HG02610 (cell line): ENCODE measurements at regions not wholly inside any gene's neighbourhood (a gene's known extent, or its start where the extent isn't known, plus 50 kb on each side); places are given as distances from the start of the nearest gene placed in this dataset.
"Not testable (repeated sequence)": the region's sequence is repeated elsewhere in the genome, so short reads cannot be mapped to it uniquely, and the experiment has no call there.

ENCODE experiments used
- ATAC-seq: cut with Tn5 transposase; IDR thresholded peaks from one replicate; pipeline ENCODE4 v1.9.1; 2021; ENCODE audit warnings: mild to moderate bottlenecking, moderate library complexity; ENCODE audit not compliant: unreplicated experiment

DNA sequence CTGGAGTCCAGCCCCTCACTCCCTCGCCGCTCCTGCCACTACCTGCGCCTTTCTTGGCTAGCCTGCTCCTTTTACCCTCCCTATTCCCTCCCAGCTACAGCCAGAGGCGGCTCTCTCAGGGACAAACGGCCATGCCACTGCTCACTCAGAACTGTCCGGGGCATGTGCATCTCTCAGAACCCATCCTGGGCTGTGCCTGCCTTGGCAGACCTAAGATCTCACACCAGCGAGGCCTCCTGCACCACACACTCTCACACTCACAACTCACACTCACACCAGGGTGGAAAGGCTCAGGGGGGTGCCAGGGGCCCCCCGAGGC is 180.3 kb downstream of the TMEM121 start:
- ATAC-seq, result not testable (repeated sequence)

DNA sequence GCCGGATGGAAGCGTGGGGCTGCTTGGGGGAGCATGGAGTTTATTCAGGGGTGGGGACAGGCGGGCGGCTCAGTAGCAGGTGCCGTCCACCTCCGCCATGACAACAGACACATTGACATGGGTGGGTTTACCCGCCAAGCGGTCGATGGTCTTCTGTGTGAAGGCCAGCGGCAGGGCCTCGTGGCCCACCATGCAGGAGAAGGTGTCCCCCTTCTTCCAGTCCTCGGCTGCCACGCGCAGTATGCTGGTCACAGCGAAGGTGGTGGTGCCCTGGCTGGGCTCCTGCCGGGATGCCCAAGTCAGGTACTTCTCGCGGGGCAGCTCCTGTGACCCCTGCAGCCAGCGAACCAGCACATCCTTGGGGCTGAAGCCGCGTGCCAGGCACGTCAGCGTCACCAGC is 180.7 kb downstream of the TMEM121 start:
- ATAC-seq, result not testable (repeated sequence)

DNA sequence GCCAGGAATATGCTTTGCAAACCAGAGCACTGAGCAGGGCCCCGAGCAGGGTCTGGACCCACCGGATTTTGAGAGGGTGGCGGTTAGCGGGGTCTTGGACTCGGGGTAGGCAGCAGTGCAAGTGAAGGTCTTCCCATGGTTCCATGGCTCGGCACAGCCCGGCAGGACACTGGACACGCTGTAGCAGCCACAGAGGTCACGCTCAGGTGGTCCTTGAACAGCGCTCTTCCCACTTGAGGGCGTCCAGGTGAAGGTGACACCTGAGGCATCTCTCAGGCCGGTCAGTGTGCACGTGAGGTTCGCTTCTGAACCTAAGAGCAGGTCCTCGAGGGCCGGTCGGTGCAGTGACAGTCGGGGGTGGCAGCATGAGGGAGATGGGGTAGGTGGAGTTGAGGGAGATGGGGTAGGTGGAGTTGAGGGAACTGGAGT is 181.4 kb downstream of the TMEM121 start:
- not testable (repeated sequence) for ATAC-seq

DNA sequence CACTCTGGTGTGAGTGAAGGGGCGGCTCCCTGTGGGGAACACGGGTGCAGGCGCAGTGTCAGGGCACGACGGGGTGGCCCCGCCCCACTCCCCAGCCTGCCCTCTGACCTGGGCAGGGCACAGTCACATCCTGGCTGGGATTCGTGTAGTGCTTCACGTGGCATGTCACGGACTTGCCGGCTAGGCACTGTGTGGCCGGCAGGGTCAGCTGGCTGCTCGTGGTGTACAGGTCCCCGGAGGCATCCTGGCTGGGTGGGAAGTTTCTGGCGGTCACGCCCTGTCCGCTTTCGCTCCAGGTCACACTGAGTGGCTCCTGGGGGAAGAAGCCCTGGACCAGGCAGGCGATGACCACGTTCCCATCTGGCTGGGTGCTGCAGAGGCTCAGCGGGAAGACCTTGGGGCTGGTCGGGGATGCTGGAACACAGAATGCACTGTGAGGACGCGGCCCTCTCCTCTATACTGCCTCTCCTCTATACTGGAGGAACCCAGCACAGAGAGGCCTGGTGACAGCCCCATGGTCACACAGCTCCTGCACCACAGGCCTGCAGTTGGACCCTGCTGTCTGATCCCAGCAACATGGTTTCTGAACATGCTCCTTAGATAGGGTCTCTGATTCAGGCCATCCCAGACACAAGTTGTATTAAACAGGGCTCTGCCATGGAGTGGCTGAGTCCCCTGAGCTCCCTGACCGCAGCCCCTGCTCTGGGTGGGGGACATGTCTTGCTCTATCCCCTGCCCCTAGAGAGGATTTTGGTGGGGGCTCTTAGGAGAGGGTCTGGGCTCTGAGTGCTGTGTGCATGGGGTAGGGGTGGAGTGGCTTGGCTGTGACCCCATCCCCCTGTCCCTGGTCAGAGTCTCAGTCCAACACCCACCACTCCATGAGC is 182.1 kb downstream of the TMEM121 start:
- not testable (repeated sequence) for ATAC-seq

DNA sequence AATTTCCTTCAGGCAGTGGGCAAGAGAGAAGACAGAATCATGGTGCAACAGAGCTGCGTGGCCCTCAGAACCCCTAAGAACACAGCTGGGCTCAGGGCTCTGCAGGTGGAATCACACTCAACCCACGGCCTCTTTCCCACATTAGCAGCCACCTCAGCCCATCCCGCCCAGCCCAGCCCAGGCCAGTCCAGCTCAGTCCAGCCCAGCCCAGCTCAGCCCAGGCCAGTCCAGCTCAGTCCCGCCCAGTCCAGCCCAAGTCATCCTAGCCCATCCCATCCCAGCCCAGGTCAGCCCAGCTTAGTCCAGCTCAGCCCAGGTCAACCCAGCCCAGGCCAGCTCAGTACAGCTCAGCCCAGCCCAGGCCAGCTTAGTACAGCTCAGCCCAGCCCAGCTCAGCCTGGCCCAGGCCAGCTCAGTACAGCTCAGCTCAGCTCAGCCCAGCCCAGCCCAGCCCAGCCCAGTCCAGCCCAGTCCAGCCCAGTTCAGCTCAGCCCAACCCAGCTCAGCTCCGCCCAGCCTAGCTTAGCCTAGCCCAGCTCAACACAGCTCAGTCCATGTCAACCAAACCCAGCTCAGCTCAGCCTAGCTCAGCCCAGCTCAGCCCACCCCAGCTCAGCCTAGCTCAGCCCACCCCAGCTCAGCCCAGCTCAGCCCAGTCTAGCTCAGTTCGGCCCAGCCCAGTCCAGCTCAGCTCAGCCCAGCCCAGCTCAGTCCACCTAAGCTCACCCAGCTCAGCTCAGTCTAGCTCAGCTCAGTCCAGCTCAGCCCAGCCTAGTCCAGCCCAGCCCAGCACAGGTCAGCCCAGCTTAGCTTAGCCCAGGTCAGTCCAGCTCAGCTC is 183.1 kb downstream of the TMEM121 start:
- no peak for ATAC-seq

DNA sequence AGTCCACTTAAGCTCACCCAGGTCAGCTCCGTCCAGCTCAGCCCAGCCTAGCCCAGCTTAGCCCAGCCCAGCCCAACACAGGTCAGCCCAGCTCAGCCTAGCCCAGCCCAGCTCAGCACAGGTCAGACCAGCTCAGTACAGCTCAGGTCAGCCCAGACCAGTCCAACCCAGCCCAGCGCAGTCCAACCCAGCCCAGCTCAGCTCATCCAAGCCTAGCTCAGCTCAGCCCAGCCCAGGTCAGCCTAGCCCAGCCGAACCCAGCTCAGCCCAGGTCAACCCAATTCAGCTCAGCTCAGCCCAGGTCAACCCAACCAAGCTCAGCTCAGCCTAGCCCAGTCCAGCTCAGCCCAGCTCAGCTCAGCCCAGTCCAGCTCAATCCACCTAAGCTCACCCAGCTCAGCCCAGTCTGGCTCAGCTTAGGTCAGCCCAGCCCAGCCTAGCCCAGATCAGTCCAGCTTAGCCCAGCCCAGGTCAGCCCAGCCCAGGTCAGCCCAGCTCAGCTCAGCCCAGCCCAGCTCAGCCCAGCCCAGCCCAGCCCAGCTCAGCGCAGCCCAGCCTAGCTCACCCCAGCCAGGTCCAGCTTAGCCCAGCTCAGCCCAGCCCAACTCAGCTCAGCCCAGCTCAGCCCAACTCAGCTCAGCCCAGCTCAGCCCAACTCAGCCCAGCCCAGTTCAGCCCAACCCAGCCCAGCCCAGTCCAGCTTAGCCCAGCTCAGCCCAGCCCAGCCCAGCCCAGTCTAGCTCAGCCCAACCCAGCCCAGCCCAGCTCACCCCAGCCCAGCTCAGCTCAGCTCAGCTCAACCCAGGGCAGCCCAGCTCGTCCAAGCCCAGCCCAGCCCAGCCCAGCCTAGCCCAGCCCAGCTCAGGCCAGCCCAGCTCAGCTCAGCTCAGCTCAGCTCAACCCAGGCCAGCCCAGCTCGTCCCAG is 184.0 kb downstream of the TMEM121 start:
- no peak for ATAC-seq

DNA sequence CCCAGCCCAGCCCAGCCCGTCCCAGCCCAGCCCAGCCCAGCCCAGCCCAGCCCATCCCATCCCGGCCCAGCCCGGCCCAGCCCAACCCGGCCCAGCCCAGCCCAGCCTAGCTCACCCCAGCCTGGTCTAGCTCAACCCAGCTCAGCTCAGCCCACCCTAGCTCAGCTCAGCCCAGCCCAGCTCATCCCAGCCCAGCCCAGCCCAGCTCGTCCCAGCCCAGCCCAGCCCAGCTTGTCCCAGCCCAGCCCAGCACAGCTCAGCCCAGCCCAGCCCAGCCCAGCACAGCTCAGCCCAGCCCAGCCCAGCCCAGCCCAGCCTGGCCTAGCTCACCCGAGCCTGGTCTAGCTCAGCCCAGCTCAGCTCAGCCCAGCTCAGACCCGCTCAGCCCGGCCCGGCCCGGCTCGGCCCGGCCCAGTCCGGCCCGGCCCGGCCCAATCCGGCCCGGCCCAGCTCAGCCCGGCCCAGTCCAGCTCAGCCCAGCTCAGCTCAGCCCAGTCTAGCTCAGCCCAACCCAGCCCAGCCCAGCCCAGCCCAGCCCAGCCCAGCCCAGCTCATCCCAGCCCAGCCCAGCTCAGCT is 184.7 kb downstream of the TMEM121 start:
- ATAC-seq, result no peak

DNA sequence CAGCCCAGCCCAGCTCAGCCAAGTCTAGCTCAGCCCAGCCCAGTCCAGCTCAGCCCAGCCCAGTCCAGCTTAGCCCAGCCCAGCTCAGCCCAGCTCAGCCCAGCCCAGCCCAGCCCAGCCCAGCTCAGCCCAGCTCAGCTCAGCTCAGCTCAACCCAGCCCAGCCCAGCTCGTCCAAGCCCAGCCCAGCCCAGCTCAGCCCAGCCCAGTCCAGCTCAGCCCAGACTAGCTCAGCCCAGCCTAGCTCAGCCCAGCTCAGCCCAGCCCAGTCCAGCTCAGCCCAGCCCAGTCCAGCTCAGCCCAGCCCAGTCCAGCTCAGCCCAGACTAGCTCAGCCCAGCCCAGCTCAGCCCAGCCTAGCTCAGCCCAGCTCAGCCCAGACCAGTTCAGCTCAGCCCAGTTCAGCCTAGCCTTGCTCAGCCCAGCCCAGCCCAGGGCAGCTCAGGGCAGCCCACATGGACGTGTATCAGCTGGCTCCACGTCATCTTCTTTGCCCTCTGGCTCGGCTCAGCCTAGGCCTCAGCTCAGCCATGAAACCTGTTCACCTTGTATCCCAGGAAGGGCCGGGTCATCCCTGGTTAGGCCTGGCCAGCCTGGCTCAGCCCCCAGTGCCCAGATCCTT is 185.6 kb downstream of the TMEM121 start:
- no peak for ATAC-seq

DNA sequence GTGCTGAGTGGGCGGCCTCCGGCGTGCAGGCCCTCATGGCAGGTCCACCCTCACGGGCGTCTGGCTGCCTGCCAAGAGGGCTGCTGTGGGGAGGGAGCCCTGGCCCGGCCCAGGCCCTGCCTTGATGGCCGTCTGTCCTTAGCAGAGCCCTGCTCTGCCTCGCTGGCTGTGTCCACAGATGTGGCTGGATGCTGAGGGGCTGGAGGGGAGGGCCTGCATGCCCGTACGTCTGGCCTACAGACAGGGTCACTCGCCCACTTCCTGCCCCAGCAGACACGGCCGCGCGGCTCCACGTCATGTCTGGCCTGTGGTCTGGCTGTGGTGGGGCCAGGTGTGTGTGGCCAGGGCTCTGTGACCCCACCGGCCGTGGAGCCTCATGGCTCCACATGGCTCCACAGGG is 186.3 kb downstream of the TMEM121 start:
- ATAC-seq, result not testable (repeated sequence)

DNA sequence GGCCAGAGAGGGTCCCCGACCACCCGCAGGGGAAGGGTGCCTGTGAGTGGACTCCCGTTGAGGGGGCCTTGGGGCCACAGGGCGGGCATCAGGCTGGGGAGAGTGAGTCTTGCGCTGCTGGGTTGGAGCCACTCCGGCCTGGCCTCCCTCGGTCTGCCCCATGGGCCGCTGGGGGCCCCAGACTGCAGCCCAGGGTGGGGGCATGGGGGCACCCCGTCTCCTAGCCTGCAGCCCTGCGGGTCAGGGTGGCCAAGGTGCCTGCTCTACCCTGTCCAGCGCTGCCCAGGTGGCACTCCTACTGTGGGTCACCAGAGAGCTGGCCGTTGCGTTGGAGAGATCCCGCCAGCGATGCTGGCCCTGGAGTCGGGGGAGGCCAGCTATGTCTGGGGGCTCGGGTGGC is 186.8 kb downstream of the TMEM121 start:
- ATAC-seq, result not testable (repeated sequence)

DNA sequence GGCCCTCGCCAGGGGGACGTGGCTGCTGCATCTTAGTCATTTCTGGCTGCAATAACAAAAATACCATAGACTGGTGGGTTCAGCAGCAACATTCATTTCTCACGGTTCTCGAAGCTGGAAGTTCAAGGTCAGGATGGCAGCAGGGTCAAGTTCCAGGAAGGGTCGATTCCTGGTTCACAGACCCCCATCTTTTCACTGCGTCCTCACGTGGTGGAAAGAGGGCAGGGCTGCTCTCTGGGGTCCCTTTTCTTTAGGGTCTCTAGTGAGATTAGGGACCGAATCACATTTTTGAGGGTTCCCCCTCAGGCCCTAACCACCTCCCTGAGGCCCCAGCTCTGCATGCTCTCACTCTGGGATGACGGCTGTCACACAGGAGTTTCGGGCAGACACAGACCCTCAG is 187.5 kb downstream of the TMEM121 start:
- not testable (repeated sequence) for ATAC-seq

DNA sequence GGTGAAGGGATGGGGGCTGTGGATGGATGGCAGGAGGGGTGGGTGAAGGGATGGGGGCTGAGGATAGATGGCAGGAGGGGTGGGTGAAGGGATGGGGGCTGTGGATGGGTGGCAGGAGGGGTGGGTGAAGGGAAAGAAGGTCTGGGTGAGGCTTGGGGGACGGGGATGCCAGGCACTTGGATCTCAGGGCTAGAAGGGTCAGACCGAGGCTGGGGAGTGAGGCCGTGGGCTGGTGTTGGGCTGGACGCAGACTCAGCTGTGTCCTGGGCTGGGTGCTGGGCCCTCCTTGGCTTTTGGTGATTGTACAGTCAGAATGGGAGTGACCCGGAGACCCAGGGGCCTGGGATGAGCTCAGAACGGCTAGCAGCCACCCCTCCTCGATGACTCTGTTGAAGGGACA is 192.4 kb downstream of the TMEM121 start:
- ATAC-seq, result not testable (repeated sequence)

DNA sequence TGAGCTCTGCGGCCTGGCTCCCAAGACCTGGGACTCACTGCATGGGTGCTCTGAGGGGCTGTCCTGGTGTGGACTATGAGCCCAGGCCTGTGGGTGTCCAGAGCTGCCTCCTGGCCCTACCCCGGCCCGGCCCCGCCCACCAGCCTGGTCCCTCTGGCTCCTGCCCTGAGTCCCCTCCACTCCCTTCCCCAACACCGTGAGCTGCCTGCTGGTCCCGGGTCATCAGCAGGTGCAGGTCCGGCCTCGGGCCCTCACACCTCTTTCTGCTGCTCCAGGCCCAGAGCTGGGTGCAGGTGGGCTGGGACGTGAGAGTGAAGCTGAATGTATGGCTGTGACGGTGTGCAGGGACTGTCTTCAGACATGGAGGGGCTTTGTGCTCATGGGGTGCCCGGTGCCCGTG is 193.7 kb downstream of the TMEM121 start:
- not testable (repeated sequence) for ATAC-seq

DNA sequence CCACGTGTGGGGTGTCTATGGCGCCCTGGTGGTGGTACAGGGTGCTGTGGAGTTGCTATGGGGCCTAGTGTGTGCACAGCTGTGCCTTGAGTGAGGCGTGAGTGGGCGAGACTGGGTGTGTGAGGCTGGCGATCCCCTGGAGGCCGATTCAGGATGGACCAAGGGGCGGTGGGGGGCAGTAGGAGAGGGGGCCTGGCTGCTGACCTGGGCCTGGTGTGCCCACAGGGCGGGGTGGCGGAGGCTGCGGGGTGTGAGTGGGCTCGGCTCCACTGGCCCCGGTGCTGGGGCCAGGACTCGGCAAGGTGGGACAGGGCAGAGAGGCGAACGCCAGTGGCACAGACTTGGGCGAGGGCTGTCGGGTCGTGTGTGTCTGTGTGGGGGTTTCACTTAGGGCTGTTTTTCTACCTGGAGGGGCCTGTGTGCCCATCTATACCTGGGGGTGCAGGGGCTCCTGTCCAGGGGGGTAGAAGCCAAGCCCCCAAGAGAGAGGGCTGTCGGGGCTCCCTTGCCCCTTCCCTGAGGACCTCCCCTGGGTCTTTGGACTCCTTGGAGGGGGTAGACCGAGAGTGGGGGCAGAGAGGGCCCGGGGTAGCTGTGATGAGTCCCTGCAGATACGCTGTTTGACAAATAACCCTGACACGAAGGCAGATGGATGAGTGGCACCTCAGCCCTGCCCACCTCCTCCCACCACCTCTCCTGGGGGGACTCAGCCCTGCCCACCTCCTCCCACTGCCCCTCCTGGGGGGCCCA is 194.6 kb downstream of the TMEM121 start:
- not testable (repeated sequence) for ATAC-seq

DNA sequence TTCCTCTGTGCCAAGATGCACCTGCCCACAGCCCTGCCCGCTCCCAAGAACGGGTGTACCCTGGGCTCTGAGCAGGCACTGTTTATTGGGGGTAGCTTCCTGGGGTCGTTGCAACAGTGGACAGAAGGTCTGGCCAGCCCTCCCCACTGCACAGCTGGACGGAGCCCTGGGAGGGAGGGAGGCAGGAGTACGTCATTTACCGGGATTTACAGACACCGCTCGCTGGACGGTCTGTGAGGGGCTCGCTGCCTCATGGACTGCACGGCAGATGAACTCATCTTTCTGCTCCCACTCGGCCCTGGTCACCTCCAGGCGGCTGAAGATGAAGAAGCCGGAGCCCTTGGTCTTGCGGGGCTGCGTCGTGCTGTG is 195.2 kb downstream of the TMEM121 start:
- ATAC-seq, result not testable (repeated sequence)

DNA sequence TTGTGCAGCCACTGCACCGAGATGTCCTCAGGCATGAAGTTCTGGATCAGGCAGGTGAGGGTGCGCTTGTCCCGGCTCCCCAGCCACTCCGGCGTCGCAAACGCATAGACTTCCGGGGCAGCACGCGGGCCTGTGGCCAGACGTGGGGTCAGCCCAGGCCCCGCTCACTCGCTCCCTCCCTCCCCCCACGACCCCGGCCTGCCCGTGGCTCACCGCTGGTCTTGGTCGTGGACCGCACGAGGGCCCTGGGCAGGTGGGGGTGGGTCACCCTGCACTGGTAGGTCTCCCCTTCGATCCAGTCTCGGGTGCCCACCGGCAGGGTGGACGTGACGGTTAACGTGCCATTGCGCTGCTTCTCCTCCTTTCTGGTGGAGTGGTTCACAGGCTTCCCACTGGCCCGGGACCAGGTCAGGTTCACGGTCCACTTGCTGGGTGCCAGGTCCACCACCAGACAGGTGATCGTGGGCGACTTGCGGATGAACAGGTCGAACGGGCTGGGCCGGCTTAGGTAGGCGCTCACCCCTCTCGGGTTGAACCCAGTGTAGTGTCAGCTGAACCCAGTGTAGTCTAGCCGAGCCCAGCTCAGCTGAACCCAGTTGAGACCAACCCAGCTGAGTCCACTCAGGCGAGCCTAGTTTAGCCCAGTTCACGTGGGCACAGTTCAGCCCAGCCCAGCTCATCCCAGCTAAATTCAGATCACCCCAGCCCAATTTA is 195.8 kb downstream of the TMEM121 start:
- ATAC-seq, result not testable (repeated sequence)

DNA sequence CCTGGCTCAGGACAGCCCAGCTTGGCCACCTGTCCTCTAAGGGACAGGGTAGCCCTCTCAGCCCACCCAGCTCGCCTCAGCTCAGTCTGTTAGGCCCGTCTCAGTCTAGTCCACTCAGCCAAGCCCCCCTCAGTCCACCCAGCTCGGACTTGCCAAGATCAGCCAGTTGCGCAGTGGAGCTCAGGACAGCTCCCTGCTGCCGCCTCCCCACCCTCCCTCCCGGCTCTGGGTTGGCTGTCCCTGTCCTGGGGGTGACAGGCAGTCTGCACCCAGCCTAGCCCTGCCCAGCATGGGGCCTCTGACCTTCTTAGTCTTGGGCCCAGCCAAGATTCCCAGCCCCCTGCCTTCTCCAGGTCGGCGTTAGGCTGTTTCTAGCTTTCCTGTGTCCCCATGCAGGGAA is 196.9 kb downstream of the TMEM121 start:
- not testable (repeated sequence) for ATAC-seq

DNA sequence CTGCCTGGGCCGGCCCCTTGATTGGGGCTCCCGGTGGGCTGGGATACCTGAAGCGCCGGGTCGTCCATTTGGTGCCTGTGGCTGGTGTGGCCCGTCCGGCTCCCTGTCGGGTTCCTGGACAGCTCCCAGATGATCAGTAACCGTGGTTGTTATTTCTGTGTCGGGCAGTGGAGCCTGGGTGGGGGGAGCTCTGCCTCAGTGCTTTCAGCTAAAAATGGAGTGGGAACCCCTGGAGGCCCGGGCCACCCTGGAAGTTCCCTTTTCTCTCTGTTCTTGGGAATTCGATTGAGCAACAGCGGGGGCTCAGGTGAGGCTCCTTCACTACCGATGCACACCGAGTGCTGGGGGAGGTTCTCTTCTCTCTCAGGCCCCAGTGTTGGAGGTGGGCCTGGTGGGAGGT is 197.4 kb downstream of the TMEM121 start:
- not testable (repeated sequence) for ATAC-seq
